ENCODE measurements at regions not wholly inside any gene's neighbourhood (a gene's known extent, or its start where the extent isn't known, plus 50 kb on each side); places are given as distances from the start of the nearest gene placed in this dataset.

DNA sequence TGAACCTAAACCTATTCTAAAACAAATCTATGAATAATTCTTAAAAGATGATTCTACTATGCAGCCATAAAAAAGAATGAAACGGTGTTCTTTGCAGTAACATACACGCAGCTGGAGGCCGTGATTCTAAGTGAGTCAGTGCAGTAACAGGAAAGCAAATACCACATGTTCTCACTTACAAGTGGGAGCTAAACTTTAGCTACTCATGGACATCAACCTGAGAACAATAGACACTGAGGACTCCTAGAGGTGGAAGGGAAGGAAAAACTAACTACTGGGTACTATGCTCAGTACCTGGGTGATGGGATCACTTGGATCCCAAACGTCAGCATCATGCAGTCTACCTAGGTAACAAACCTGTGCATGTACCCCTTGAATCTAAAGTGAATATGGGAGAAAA, 575.0 kb upstream of the MGMT start:
- TF ChIP-seq CTCF (IDR thresholded peaks at IDR 0.05 in 2 of 3, conservative IDR thresholded peaks at IDR 0.05 in 1 of 3; ENCODE audit: borderline replicate concordance in 1 of 3, insufficient read depth in 1 of 3, low read depth in 2 of 3, low read length in 2 of 3) (no peak), EZH2phosphoT487 (IDR thresholded peaks at IDR 0.05; ENCODE audit: borderline replicate concordance) (no peak), SIN3A (IDR thresholded peaks at IDR 0.05; ENCODE audit: low read depth) (no peak), JUND (IDR thresholded peaks at IDR 0.05) (no peak), POLR2A (IDR thresholded peaks at IDR 0.05; ENCODE audit: borderline replicate concordance, extremely low read depth, insufficient read depth, insufficient read length) (no peak), EGR1 (IDR thresholded peaks at IDR 0.05; ENCODE audit: low read depth) (no peak), SRF (IDR thresholded peaks at IDR 0.05; ENCODE audit: low read depth) (no peak)
- TF ChIP-seq, protein P1, sequence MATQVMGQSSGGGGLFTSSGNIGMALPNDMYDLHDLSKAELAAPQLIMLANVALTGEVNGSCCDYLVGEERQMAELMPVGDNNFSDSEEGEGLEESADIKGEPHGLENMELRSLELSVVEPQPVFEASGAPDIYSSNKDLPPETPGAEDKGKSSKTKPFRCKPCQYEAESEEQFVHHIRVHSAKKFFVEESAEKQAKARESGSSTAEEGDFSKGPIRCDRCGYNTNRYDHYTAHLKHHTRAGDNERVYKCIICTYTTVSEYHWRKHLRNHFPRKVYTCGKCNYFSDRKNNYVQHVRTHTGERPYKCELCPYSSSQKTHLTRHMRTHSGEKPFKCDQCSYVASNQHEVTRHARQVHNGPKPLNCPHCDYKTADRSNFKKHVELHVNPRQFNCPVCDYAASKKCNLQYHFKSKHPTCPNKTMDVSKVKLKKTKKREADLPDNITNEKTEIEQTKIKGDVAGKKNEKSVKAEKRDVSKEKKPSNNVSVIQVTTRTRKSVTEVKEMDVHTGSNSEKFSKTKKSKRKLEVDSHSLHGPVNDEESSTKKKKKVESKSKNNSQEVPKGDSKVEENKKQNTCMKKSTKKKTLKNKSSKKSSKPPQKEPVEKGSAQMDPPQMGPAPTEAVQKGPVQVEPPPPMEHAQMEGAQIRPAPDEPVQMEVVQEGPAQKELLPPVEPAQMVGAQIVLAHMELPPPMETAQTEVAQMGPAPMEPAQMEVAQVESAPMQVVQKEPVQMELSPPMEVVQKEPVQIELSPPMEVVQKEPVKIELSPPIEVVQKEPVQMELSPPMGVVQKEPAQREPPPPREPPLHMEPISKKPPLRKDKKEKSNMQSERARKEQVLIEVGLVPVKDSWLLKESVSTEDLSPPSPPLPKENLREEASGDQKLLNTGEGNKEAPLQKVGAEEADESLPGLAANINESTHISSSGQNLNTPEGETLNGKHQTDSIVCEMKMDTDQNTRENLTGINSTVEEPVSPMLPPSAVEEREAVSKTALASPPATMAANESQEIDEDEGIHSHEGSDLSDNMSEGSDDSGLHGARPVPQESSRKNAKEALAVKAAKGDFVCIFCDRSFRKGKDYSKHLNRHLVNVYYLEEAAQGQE (IDR thresholded peaks at IDR 0.05; ENCODE audit: low read depth) = no peak
